Ovary (tissue), 7 donors: ENCODE measurements at regions not wholly inside any gene's neighbourhood (a gene's known extent, or its start where the extent isn't known, plus 50 kb on each side); places are given as distances from the start of the nearest gene placed in this dataset.

ENCODE experiments used
- DNase-seq, 5 donors: peaks; one replicate each; pipeline ENCODE4 v3.0.0-alpha.2; 2019 to 2020
- H3K27ac ChIP-seq, 2 donors: fragments of 200-600 bp; one replicate each; pipeline versions ENCODE4 v1.5.1 to v1.8.0; 2019 to 2022
- H3K27me3 ChIP-seq: fragments of 200-600 bp; one replicate; pipeline ENCODE4 v1.8.0; 2022
- H3K36me3 ChIP-seq: fragments of 200-600 bp; sonication (generic); one replicate; pipeline ENCODE4 v1.5.1; 2019
- H3K4me1 ChIP-seq: one replicate; pipeline ENCODE4 v1.8.1; 2013; ENCODE audit warnings: mild to moderate bottlenecking, moderate library complexity; ENCODE audit not compliant: insufficient read depth
- H3K4me3 ChIP-seq: fragments of 200-600 bp; sonication (generic); one replicate; pipeline ENCODE4 v1.5.1; 2017
- H3K9me3 ChIP-seq, 2 donors: fragments of 200-600 bp in 1 of 2; sonication (generic) in 1 of 2; one replicate each; pipeline versions ENCODE4 v1.5.1 to v1.8.1; 2013 to 2019; ENCODE audit warnings: mild to moderate bottlenecking in 1 of 2, moderate library complexity in 1 of 2
- EP300 ChIP-seq: sonication (generic); formaldehyde crosslinking; IDR thresholded peaks from one replicate; pipeline ENCODE4 v1.6.1; 2017; ENCODE audit warnings: antibody characterized with exemption
- POLR2A ChIP-seq: fragments of 450-650 bp; IDR thresholded peaks from one replicate; pipeline ENCODE4 v1.6.1; 2017; ENCODE audit warnings: antibody characterized with exemption, mild to moderate bottlenecking, moderate library complexity
- WGBS, 3 donors: extraction: QIAGEN DNeasy Blood & Tissue Kit in 1 of 3; methylation state at CpG; one replicate each; pipeline versions ENCODE4 v1.1.5 to v1.1.7; 2013 to 2017; 5-methylcytosine and 5-hydroxymethylcytosine counted together
- intact Hi-C, 4 donors: fragments of 100-400 bp; cut with DNase I; formaldehyde crosslinking; loops; one replicate each; pipeline versions ENCODE4 v1.11.0 to v1.15.1; 2022 to 2023
- TF ChIP-seq, protein P1 (sequence below), 3 donors: fragments of 450-650 bp in 2 of 3; fragments of 200-600 bp in 1 of 3; IDR thresholded peaks; one replicate each; pipeline versions ENCODE4 v1.5.1 to v1.8.0; 2016 to 2022; ENCODE audit warnings: antibody characterized with exemption in 3 of 3, mild to moderate bottlenecking in 1 of 3
- donor health status: DM: no; HTN: no; CAD: no; lungs with moderate emphysema.
- donor health status: DM: no; HTN: no; CAD: no.
- donor health status: Bipolar disorder and iron deficiency.
- donor health status: DM: no; HTN: no; CAD: no.
- donor health status: DM: yes; HTN: yes; CAD: no.

DNA sequence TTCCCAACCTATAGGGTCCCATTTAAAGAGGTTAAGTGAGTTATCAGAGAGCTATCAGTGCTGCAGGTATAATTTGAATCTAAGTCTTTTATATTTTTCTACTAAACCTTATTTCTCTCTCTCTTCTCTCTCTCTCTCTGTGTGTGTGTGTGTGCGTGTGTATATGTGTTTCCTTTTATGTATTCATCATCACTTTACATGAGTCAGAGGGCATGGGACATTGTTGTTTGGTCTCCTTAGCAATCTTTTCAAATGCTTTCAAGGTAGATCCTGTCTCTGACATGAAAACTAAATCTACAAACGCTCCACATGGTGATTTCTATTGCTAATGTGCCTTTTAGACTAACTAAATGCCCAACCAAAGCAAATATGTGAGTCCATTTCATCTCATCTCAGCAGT is 459.7 kb downstream of the BTG1 start:
- intact Hi-C loops: no loop called here
- Histone ChIP-seq H3K9me3 (no peaks in the 10 kb centered on the region), H3K4me1 (no peaks in the 10 kb centered on the region), H3K36me3 (no peaks in the 10 kb centered on the region), H3K27me3 (no peaks in the 10 kb centered on the region), H3K27ac (no peak overlapping the region), H3K4me3 (no peak overlapping the region)
- TF ChIP-seq POLR2A: no peak
- TF ChIP-seq, protein P1, sequence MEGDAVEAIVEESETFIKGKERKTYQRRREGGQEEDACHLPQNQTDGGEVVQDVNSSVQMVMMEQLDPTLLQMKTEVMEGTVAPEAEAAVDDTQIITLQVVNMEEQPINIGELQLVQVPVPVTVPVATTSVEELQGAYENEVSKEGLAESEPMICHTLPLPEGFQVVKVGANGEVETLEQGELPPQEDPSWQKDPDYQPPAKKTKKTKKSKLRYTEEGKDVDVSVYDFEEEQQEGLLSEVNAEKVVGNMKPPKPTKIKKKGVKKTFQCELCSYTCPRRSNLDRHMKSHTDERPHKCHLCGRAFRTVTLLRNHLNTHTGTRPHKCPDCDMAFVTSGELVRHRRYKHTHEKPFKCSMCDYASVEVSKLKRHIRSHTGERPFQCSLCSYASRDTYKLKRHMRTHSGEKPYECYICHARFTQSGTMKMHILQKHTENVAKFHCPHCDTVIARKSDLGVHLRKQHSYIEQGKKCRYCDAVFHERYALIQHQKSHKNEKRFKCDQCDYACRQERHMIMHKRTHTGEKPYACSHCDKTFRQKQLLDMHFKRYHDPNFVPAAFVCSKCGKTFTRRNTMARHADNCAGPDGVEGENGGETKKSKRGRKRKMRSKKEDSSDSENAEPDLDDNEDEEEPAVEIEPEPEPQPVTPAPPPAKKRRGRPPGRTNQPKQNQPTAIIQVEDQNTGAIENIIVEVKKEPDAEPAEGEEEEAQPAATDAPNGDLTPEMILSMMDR (IDR thresholded peaks at IDR 0.05): no peak
- no peak for TF ChIP-seq EP300
- no peak for DNase-seq
- 76 to 81% (median 79%) methylated on average over 2 of the region's 2 CpGs for WGBS, 3 donors

GRCh38 chr12:91681751-91682150 is 463.9 kb downstream of the BTG1 start:
- no peaks in the 10 kb centered on the region for H3K36me3 ChIP-seq
- H3K4me1 ChIP-seq: no peaks in the 10 kb centered on the region
- no peak for TF ChIP-seq EP300
- TF ChIP-seq POLR2A: no peak
- TF ChIP-seq, protein P1 (IDR thresholded peaks at IDR 0.05): no peak
- no peaks in the 10 kb centered on the region for H3K27me3 ChIP-seq
- H3K9me3 ChIP-seq: no peaks in the 10 kb centered on the region
- no peak overlapping the region for H3K27ac ChIP-seq
- no peak overlapping the region for H3K4me3 ChIP-seq
- intact Hi-C loops: no loop called here
- WGBS, 3 donors: 89 to 92% (median 91%) methylated on average over 11 of the region's 11 CpGs
- DNase-seq: no peak

GRCh38 chr12:91680864-91681263 is 464.8 kb downstream of the BTG1 start:
- H3K36me3 ChIP-seq: no peaks in the 10 kb centered on the region
- no peak overlapping the region for H3K4me3 ChIP-seq
- no peak for DNase-seq
- H3K27me3 ChIP-seq: no peaks in the 10 kb centered on the region
- no peaks in the 10 kb centered on the region for H3K4me1 ChIP-seq
- 81% methylated on average over 2 of the region's 2 CpGs for WGBS, 3 donors
- H3K27ac ChIP-seq: no peak overlapping the region
- no peak for TF ChIP-seq POLR2A
- TF ChIP-seq, protein P1 (IDR thresholded peaks at IDR 0.05): no peak
- TF ChIP-seq EP300: no peak
- no peaks in the 10 kb centered on the region for H3K9me3 ChIP-seq
- intact Hi-C loops: no loop called here

DNA sequence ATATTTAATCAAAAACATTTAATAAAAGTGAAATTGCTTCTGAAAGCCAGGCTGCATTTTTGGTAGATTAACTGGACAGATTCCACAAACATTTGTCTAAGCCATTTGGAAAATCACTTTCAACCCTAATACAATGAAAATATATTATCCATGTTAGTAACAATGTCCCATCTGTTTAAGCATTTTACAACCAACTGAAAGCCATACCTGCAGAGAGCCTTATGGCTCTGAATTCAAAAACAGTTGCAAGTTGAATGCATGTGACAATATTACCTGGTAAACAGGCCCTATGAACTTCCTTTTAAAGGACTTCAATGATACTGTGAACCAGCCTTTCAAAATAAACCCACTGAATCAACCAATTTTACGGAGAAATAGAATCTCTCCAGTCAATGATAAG is 468.1 kb downstream of the BTG1 start:
- no peaks in the 10 kb centered on the region for H3K36me3 ChIP-seq
- H3K27me3 ChIP-seq: no peaks in the 10 kb centered on the region
- H3K4me3 ChIP-seq: no peak overlapping the region
- no peak for DNase-seq
- H3K27ac ChIP-seq: no peak overlapping the region
- TF ChIP-seq, protein P1 (IDR thresholded peaks at IDR 0.05): no peak
- TF ChIP-seq POLR2A: no peak
- peaks cover 2% of the 10 kb centered on the region for H3K4me1 ChIP-seq
- H3K9me3 ChIP-seq: no peaks in the 10 kb centered on the region
- intact Hi-C loops: no loop called here
- 96 to 100% (median 97%) methylated on average over 1 of the region's 1 CpG for WGBS, 3 donors

GRCh38 chr12:91675401-91675800 is 470.2 kb downstream of the BTG1 start:
- Histone ChIP-seq H3K4me1 (peaks cover 2% of the 10 kb centered on the region), H3K36me3 (no peaks in the 10 kb centered on the region), H3K4me3 (no peak overlapping the region), H3K9me3 (no peaks in the 10 kb centered on the region), H3K27me3 (no peaks in the 10 kb centered on the region), H3K27ac (no peak overlapping the region)
- no peak for DNase-seq
- TF ChIP-seq POLR2A (no peak), EP300 (no peak)
- TF ChIP-seq, protein P1 (IDR thresholded peaks at IDR 0.05): no peak
- intact Hi-C loops: no loop called here
- 18 to 46% (median 39%) methylated on average over 2 of the region's 2 CpGs for WGBS, 3 donors
